T47D (cell line): ENCODE measurements at regions not wholly inside any gene's neighbourhood (a gene's known extent, or its start where the extent isn't known, plus 50 kb on each side); places are given as distances from the start of the nearest gene placed in this dataset.
"Not testable (repeated sequence)": the region's sequence is repeated elsewhere in the genome, so short reads cannot be mapped to it uniquely, and the experiment has no call there.

Source experiments
- DNase-seq, 2 experiments: peaks; one replicate each; pipeline versions ENCODE4 v3.0.0 to v3.0.0-alpha.2; 2011 to 2012; ENCODE audit warnings: low read depth in 1 of 2, low spot score in 1 of 2
- JUND ChIP-seq: IDR thresholded peaks from 2 replicates; pipeline ENCODE4 v1.6.1; 2012; ENCODE audit warnings: low read depth
- in situ Hi-C: cut with HindIII; loops from 2 replicates; pipeline ENCODE4 v1.10.0; 2016; ENCODE audit warnings: low sequenced_read_pairs, low pct_unique_long_range_greater_than_20kb

DNA sequence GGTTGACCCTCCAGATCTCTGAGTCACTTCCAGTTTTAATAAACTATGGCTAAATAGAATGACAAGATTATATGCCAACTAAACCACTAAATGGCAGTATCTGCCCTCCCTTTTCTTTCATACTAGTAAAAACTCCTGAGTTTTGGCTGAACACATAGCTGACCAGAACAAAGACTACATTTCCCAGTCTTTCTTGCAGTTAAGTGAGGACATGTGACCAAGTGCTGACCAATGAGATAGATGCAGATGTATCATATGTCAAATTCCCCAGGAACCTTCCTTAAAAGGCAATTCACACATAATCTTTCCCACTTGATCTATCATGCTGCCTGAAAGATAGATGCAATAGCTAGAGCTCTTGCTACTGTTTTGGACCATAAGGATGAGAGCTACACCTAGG is 191.3 kb downstream of the SHOX2 start:
- DNase-seq, result peak in 1 of 2 experiments; percentile 30
- TF ChIP-seq JUND, result no peak
- in situ Hi-C loops, result no loop called here

DNA sequence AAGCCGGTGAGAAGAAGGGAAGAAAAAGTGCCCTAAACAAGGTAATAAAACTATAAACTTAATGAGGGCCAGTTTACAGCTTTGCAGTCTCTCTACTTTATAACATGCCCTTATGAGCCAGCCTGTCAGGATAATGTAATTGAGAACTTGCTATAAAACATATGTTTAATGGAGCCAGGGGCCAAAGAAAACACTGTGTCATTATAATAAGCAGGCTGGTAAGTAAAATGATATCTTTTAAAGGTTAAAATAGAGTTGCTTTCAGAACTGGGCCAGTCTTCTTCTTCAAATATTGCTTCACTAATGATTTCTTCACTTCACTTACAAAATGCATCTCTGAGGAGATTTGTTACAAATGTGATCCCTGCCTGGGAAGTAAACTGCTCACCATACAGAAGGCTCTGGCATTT is 192.5 kb downstream of the SHOX2 start:
- in situ Hi-C loops, result no loop called here
- DNase-seq, result no peak

DNA sequence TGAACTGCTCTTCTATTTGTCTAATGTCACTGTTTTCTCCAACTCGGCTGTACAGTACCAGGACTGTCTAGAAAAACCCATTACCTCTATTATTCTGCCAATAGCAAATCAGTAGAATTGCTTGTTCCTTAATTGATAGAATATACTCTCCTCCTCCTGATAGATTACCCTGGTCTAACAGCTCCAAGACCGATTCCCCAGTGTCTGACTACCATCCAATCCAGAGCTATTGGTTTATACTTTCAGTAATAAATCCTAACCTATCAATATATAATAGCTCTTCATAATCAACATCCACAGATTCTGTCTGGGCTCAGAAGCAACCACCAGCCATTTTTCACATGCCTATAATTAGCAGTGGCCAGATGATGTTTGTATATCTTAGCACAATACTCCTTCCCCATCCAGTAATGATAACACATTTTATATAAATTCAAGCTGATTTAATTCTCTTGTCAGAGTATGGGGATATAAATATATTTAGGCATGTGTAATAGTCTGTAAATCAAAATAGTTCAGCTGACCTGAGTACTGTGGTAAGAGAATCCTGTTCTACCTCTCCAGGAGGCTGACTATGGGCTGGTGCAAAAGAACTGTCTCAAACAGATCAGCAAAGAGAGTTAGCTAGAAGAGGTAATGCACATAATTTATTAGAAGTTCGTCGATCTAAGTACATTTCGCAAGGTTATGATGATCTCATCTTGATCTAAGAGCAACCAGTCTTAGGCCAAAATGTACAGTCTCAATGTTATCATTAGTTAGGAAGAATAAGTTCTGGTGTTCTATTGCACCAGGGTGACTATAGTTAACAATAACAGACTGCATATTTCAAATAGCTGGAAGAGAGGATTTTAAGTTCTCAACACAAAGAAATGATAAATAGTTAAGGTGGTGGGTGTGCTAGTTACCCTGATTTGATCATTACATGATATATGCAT is 193.4 kb downstream of the SHOX2 start:
- TF ChIP-seq JUND, result no peak
- no peak for DNase-seq
- in situ Hi-C loops, result no loop called here

More for the DNA sequence above, 192.5 kb downstream of the SHOX2 start:
- TF ChIP-seq JUND, result no peak

DNA sequence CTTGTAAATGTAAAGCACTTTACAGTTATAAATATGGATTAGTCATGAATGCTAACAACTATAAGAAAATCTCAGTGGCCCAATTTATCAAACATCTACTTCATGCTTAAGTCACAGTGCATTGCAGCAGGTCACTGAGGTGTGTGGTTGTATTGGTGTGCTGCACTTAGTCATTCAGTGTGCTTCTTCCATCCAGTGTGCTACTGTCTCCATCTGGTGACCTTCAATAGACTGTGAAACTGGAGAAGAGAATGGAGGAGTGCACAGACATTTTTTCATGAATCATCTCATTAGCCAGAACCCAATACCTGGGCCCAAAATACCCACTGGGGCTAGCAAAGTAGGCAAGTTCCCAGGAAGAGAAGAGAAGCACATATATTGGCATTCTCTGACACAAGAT is 199.6 kb downstream of the SHOX2 start:
- DNase-seq, result peak in 1 of 2 experiments; percentile 10
- in situ Hi-C loops, result no loop called here
- TF ChIP-seq JUND, result no peak

DNA sequence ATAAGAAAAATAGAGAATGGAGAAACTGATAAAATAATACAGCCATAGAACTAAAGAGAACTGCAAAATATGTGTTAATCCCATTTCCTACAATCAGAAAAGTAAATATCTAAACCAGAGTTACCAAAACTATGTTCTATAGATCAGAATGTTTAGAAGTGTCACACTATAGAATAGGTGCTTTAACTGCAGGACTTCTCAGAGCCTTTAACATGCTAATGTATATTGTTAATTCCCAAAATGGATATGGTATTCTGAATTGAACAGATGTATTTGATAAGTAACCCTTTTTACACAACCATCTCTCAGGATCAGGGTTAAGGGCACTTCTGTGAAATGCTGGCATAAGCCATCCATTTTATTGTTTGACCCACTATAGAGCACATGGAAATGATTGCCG is 200.3 kb downstream of the SHOX2 start:
- in situ Hi-C loops, result no loop called here
- TF ChIP-seq JUND, result no peak
- no peak for DNase-seq

DNA sequence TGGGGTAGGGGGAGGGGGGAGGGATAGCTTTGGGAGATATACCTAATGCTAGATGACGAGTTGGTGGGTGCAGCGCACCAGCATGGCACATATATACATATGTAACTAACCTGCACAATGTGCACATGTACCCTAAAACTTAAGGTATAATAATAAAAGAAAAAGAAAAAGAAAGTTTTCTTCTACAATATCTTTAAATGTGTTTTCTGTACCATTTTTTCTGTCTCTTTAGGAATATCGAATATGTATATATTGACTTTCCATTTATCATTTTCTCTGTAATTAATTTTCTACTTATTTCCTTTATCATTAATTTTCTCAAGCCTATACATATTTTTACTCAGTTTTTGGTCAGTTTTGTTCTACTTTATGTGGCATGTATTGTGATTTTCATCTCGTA is 203.5 kb downstream of the SHOX2 start:
- in situ Hi-C loops, DNase-seq: not testable (repeated sequence)

DNA sequence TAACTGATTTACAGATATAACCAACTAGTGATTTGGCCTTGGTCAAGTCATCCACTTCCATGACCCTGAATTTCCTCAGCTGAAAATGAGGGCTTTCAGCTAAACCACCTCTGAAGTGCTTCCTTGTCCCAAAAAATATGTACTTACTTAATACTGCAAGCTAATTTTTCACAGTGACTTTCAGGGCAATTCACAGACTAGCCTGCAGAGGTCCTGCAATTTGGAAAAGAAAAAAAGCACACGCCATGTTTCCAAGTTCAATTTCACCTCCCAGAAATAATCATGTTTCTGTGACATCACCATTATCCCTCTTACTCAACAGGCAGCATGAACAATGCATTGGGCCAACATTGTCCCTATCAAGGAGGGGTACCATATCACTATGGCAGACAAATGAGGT is 218.2 kb downstream of the SHOX2 start:
- no peak for TF ChIP-seq JUND
- in situ Hi-C loops, result no loop called here
- DNase-seq, result no peak

DNA sequence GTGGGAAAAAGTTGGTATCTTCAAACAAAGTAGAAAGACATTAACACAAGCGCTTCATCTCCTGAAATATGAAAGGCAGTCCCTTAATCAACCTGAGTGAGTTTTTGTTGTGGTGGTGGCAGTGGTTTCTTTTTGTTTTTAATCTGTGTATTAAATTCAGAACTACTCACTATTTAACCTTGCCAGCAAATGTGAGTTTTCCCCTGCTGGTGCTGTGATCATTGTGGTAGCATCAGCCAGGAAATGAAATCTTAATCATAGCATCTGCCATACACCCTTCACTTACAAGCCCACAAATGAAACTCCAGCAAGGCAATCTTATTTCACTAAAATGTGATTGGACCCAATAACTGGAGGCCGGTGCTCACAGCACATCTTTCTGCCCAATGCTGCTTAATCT is 229.7 kb downstream of the SHOX2 start:
- DNase-seq, result no peak
- no peak for TF ChIP-seq JUND
- in situ Hi-C loops, result no loop called here

DNA sequence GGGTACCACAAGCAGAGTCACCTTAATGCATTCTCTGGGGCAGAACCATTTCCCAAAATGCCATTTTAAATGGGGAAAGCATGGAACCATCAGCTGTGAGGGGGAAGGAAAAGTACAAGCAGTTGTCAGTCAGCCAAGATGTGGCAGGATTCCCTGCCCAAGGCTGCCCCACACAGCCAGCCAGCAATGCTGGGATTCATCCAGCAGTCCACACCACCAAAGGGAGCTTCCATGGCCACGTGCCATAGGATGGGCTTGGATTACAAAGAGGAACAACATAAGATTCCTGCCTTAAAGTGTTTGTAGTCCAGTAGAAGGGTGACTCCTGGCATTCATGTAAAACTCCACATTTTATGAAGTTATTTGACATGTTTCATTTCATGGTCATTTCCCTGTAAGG is 233.3 kb downstream of the SHOX2 start:
- no peak for DNase-seq
- in situ Hi-C loops, result no loop called here
- no peak for TF ChIP-seq JUND

DNA sequence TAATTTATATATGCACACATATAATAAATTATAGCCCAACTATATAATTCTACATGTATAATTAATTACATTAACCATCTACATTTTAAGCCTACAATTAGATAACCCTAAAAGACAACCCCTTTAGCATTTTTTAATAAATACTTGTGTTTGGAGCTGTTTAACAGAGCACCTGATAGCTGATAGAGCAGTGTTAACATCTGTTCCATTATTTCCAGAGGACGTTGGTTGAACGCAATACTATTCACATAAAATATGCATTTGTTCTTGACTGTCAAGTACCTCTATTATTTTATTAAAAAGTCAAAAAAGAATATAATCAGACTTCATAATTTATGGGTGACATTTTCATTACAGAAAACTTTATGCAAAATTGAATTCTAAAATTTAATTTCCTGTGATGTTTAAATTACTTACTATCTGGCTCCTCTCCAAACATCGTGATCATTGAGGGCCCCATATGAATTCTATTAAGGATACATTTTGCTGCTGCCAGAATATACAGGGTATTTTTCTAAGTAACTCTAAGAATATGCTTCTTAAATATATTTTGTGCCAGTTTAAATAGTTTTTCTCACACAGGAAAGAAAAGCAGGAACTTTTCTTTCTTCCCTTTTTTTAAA is 234.3 kb downstream of the SHOX2 start:
- in situ Hi-C loops, result no loop called here
- TF ChIP-seq JUND, result no peak
- DNase-seq, result no peak

DNA sequence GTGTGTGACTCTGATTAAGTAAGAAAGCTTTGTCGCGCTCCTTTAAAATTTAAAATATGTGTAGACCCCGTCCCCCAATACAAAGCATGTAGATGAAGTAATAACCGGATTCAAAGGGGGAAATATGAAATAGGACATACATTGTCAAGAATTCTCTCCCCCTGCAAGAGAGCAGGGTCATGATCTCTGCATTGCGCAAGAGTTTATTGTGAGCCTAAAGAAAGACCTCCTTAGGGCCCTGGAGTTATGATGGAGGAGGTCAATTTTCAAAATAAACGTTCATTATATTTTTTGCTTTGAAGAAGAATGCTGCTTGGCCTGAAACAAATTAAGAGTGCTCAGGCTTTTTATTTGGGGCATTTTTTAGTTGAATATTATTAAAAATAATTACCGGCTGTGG is 235.0 kb downstream of the SHOX2 start:
- no peak for TF ChIP-seq JUND
- no peak for DNase-seq
- in situ Hi-C loops, result no loop called here

DNA sequence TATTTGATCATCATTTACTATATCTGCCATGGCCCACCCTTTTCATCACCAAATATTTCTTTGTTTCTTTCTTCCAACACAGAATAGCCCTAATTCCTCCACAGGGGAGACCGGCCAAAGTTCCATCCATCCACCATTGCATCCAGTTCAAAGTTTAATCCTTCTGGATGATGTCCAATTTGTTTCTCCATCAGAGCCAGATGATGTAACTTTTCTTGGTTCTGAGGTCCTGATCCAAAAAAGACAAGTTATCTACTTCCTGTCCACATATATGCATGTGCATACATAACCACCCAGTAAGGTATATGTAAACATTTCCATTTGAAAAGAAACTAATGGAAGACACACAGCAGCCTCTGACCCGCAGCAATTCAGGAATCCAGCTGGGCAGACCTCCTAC is 237.3 kb downstream of the SHOX2 start:
- in situ Hi-C loops, result no loop called here
- TF ChIP-seq JUND, result no peak
- DNase-seq, result no peak

DNA sequence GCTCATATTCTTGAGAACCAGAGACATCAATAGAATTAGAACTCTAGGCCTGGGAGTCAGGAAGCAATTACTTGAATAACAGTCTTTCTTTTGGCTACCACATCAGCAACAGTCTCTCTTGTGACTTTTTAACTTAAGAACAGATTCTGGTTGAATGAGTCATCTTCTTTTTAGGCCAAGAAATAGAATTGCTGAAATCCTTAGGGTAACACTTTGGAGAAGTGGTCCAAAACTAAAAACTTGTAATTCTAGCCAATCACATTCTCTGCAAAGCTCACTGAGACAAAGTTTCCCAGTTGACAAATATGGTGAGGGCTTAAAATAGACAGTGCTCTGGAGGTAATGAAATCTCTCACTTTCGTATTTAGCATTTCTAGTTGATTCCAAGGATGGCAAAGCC is 238.0 kb downstream of the SHOX2 start:
- no peak for TF ChIP-seq JUND
- no peak for DNase-seq
- in situ Hi-C loops, result no loop called here
